Heart left ventricle (tissue), 16 donors: ENCODE measurements at regions not wholly inside any gene's neighbourhood (a gene's known extent, or its start where the extent isn't known, plus 50 kb on each side); places are given as distances from the start of the nearest gene placed in this dataset.
A peak's percentile ranks its signal among the peaks of the same experiment; 100 is the strongest.

ENCODE experiments used
- ATAC-seq, 4 donors: fragments of 200-7000 bp; cut with Tn5 transposase; one replicate each; pipeline ENCODE4 v1.9.1; 2020 to 2022; ENCODE audit warnings: moderate library complexity in 4 of 4, mild to moderate bottlenecking in 3 of 4, moderate number of reproducible peaks in 1 of 4
- DNase-seq, 5 donors: peaks; one replicate each; pipeline ENCODE4 v3.0.0-alpha.2; 2020
- H3K27ac ChIP-seq, 12 donors: fragments of 200-600 bp; sonication (generic) in 4 of 12; one replicate each; pipeline versions ENCODE4 v1.5.0 to v1.8.0; 2016 to 2022; ENCODE audit warnings: mild to moderate bottlenecking in 2 of 12
- H3K27me3 ChIP-seq, 9 donors: fragments of 200-600 bp; sonication (generic) in 2 of 9; one replicate each; pipeline versions ENCODE4 v1.5.1 to v1.8.0; 2016 to 2022; ENCODE audit warnings: mild to moderate bottlenecking in 3 of 9
- H3K36me3 ChIP-seq, 9 donors: fragments of 200-600 bp; sonication (generic) in 2 of 9; one replicate each; pipeline versions ENCODE4 v1.5.0 to v1.8.0; 2018 to 2022; ENCODE audit warnings: mild to moderate bottlenecking in 2 of 9
- H3K4me1 ChIP-seq, 12 donors: fragments of 200-600 bp; sonication (generic) in 4 of 12; one replicate each; pipeline versions ENCODE4 v1.5.0 to v1.8.0; 2016 to 2022; ENCODE audit warnings: mild to moderate bottlenecking in 3 of 12
- H3K4me3 ChIP-seq, 12 donors: fragments of 200-600 bp; sonication (generic) in 4 of 12; one replicate each; pipeline versions ENCODE4 v1.5.0 to v1.8.0; 2017 to 2022; ENCODE audit warnings: mild to moderate bottlenecking in 9 of 12, moderate library complexity in 4 of 12
- H3K9me3 ChIP-seq, 12 donors: fragments of 200-600 bp; sonication (generic) in 4 of 12; one replicate each; pipeline versions ENCODE4 v1.5.0 to v1.8.0; 2016 to 2022; ENCODE audit warnings: mild to moderate bottlenecking in 1 of 12
- CTCF ChIP-seq, 12 donors: fragments of 200-600 bp; sonication (generic) in 4 of 12; IDR thresholded peaks; one replicate each; pipeline versions ENCODE4 v1.5.0 to v1.8.0; 2018 to 2022; ENCODE audit warnings: antibody characterized with exemption in 12 of 12, mild to moderate bottlenecking in 5 of 12
- POLR2A ChIP-seq, 2 donors: fragments of 450-650 bp; IDR thresholded peaks; one replicate each; pipeline ENCODE4 v1.6.1; 2017; ENCODE audit warnings: antibody characterized with exemption in 2 of 2, mild to moderate bottlenecking in 2 of 2, moderate library complexity in 2 of 2
- WGBS, 4 donors: extraction: QIAGEN DNeasy Blood & Tissue Kit in 2 of 4; methylation state at CpG; one replicate each; pipeline versions ENCODE4 v1.1.5 to v1.1.7; 2013 to 2018; 5-methylcytosine and 5-hydroxymethylcytosine counted together
- intact Hi-C, 10 donors: fragments of 100-400 bp; cut with DNase I; formaldehyde crosslinking; loops; one replicate each; pipeline versions ENCODE4 v1.11.1 to v1.14.2; 2022
- donor health status: ischemic (EF 13 %, LVEDD 7.1; RV severe dilation, severe dysfunction).
- donor health status: healthy with polysubstance abuse.
- donor health status: DM: no; HTN: yes; CAD: no.
- donor health status: DM: no; HTN: no; CAD: no.
- donor health status: ischemic (EF 25% LVEDD 6.9; RV normal size, moderate dysfunction).
- donor health status: ischemic (EF 25% LVEDD 5.7; RV mildly dilated, moderate dysfunction).
- donor health status: healthy.
- donor health status: DM: yes; HTN: yes; CAD: no.
- donor health status: ischemic (EF 35%, LVEDD 5.7; RV mildly dilated, moderate dysfunction).
- donor health status: nonischemic (EF 11% LVEDD 7.7; RV severe dilation, severe dysfunction).
- donor health status: DM: yes; HTN: yes; CAD: no.
- donor health status: PGD.
- donor health status: ischemic (EF 29% LVEDD 5.4; RV normal size, mild dysfunction).
- donor health status: nonischemic (EF 23%, LVEDD 6.1; RV moderate dilation, normal function).

GRCh38 chr12:46124848-46125619 lies 134.7 kb upstream of the SCAF11 start:
- Histone ChIP-seq H3K4me3 (peak overlapping the region in 3 of 12 donors; percentile 22 to 38 (median 25)), H3K27ac (peak overlapping the region in 1 of 12 donors; percentile 27), H3K4me1 (peaks cover 0 to 14% (median 2%) of the 10 kb centered on the region in 12 donors), H3K36me3 (no peaks in the 10 kb centered on the region), H3K9me3 (no peaks in the 10 kb centered on the region), H3K27me3 (peaks cover 0 to 5% (median 0%) of the 10 kb centered on the region in 9 donors)
- peak; percentile 23 to 77 (median 60) for TF ChIP-seq CTCF (IDR thresholded peaks at IDR 0.05)
- no peak for TF ChIP-seq POLR2A (IDR thresholded peaks at IDR 0.05)
- intact Hi-C loops = loop anchor here in 9 of 10 donors (5.0 to 10.0 kb wide), 8 partner anchors 170 to 900 kb away; no protein-coding TSS in a partner anchor
- peak in 3 of 5 donors; percentile 35 to 44 (median 36) for DNase-seq
- ATAC-seq = peak; percentile 85 to 92 (median 91)
- 15 to 32% (median 20%) methylated on average over 7 to 12 of the region's 12 CpGs for WGBS, 4 donors

- intact Hi-C loops = loop anchor here in 9 of 10 donors (5.0 to 10.0 kb wide), 8 partner anchors 171 to 901 kb away; no protein-coding TSS in a partner anchor
- no peaks in the 10 kb centered on the region for H3K36me3 ChIP-seq
- H3K4me3 ChIP-seq = no peak overlapping the region
- H3K27ac ChIP-seq = peak overlapping the region in 1 of 12 donors; percentile 27
- H3K27me3 ChIP-seq = peaks cover 0 to 5% (median 0%) of the 10 kb centered on the region in 9 donors
- no peak for ATAC-seq
- TF ChIP-seq CTCF (IDR thresholded peaks at IDR 0.05) (no peak), POLR2A (IDR thresholded peaks at IDR 0.05) (no peak)
- 55 to 71% (median 64%) methylated on average over 5 of the region's 5 CpGs for whole genome bisulfite sequencing, 4 donors
- peaks cover 0 to 14% (median 2%) of the 10 kb centered on the region in 12 donors for H3K4me1 ChIP-seq
- DNase-seq = no peak
- no peaks in the 10 kb centered on the region for H3K9me3 ChIP-seq
Measured at GRCh38 chr12:46124132-46124847, 133.9 kb upstream of the SCAF11 start.

GRCh38 chr12:46112364-46112763 lies 122.0 kb upstream of the SCAF11 start:
- no peak for TF ChIP-seq CTCF (IDR thresholded peaks at IDR 0.05)
- TF ChIP-seq POLR2A (IDR thresholded peaks at IDR 0.05) = no peak
- Histone ChIP-seq H3K9me3 (peaks cover 0 to 16% (median 4%) of the 10 kb centered on the region in 12 donors), H3K4me3 (no peak overlapping the region), H3K4me1 (peaks cover 0 to 7% (median 0%) of the 10 kb centered on the region in 12 donors), H3K36me3 (no peaks in the 10 kb centered on the region), H3K27ac (no peak overlapping the region), H3K27me3 (no peaks in the 10 kb centered on the region)
- ATAC-seq (no peak), DNase-seq (no peak)
- intact Hi-C loops = no loop called here

GRCh38 chr12:46111715-46112114 lies 121.3 kb upstream of the SCAF11 start:
- Histone ChIP-seq H3K27me3 (no peaks in the 10 kb centered on the region), H3K36me3 (no peaks in the 10 kb centered on the region), H3K4me1 (peaks cover 0 to 7% (median 0%) of the 10 kb centered on the region in 12 donors), H3K27ac (no peak overlapping the region), H3K9me3 (peaks cover 0 to 16% (median 4%) of the 10 kb centered on the region in 12 donors), H3K4me3 (no peak overlapping the region)
- no peak for TF ChIP-seq POLR2A (IDR thresholded peaks at IDR 0.05)
- TF ChIP-seq CTCF (IDR thresholded peaks at IDR 0.05) = no peak
- ATAC-seq (no peak), DNase-seq (no peak)
- intact Hi-C loops = no loop called here
